HEK293T (cell line): ENCODE measurements at regions not wholly inside any gene's neighbourhood (a gene's known extent, or its start where the extent isn't known, plus 50 kb on each side); places are given as distances from the start of the nearest gene placed in this dataset.

ENCODE experiments used
- FOXM1 ChIP-seq: fragments of 450-650 bp; IDR thresholded peaks from 2 replicates; pipeline ENCODE4 v1.6.1; 2017; ENCODE audit warnings: mild to moderate bottlenecking, borderline replicate concordance
- HDGF ChIP-seq: fragments of 450-650 bp; IDR thresholded peaks from 2 replicates; pipeline ENCODE4 v1.6.1; 2017; ENCODE audit warnings: antibody characterized with exemption, borderline replicate concordance
- NFRKB ChIP-seq: fragments of 450-650 bp; IDR thresholded peaks from 2 replicates; pipeline ENCODE4 v1.6.1; 2016; ENCODE audit warnings: mild to moderate bottlenecking, moderate library complexity

- no peak for TF ChIP-seq HDGF
- no peak for TF ChIP-seq NFRKB
- TF ChIP-seq FOXM1: no peak
Measured at GRCh38 chr3:74268753-74269152, 345.7 kb downstream of the CNTN3 start.
